Immature natural killer cell (primary cell): ENCODE measurements at regions not wholly inside any gene's neighbourhood (a gene's known extent, or its start where the extent isn't known, plus 50 kb on each side); places are given as distances from the start of the nearest gene placed in this dataset.
"Not testable (repeated sequence)": the region's sequence is repeated elsewhere in the genome, so short reads cannot be mapped to it uniquely, and the experiment has no call there.

ENCODE experiments used
- DNase-seq, 3 donors: peaks; one replicate each; pipeline ENCODE4 v3.0.0; 2022; ENCODE audit warnings: mixed read lengths in 1 of 3
- H3K27ac Mint-ChIP-seq, 6 donors: one replicate each; pipeline ENCODE4 v1.8.0; 2020; ENCODE audit warnings: mixed read lengths in 6 of 6, mild to moderate bottlenecking in 5 of 6, inconsistent platforms in 4 of 6, moderate library complexity in 3 of 6
- H3K27me3 Mint-ChIP-seq, 3 donors: one replicate each; pipeline ENCODE4 v1.8.0; 2020 to 2021; ENCODE audit warnings: low read depth in 3 of 3, mild to moderate bottlenecking in 3 of 3, mixed read lengths in 3 of 3, moderate library complexity in 3 of 3, inconsistent platforms in 1 of 3
- H3K36me3 Mint-ChIP-seq, 3 donors: one replicate each; pipeline ENCODE4 v1.8.0; 2020; ENCODE audit warnings: mixed read lengths in 3 of 3, inconsistent platforms in 2 of 3, mild to moderate bottlenecking in 2 of 3
- H3K4me1 Mint-ChIP-seq, 2 donors: one replicate each; pipeline ENCODE4 v1.8.0; 2020; ENCODE audit warnings: inconsistent platforms in 2 of 2, mild to moderate bottlenecking in 2 of 2, mixed read lengths in 2 of 2, moderate library complexity in 1 of 2
- H3K4me3 Mint-ChIP-seq, 5 donors: one replicate each; pipeline ENCODE4 v1.8.0; 2020; ENCODE audit warnings: mild to moderate bottlenecking in 5 of 5, mixed read lengths in 5 of 5, inconsistent platforms in 3 of 5, moderate library complexity in 3 of 5
- H3K9me3 Mint-ChIP-seq, 6 donors: one replicate each; pipeline ENCODE4 v1.8.0; 2020; ENCODE audit warnings: mild to moderate bottlenecking in 6 of 6, mixed read lengths in 6 of 6, inconsistent platforms in 4 of 6, moderate library complexity in 3 of 6

GRCh38 chr7:128561116-128561722 is 84.7 kb downstream of the METTL2B start:
- H3K4me3 Mint-ChIP-seq, H3K27me3 Mint-ChIP-seq, DNase-seq, H3K9me3 Mint-ChIP-seq, H3K27ac Mint-ChIP-seq: not testable (repeated sequence)
- Mint-ChIP-seq H3K4me1 (peaks cover 15 to 54% of the 10 kb centered on the region in 2 donors), H3K36me3 (peaks cover 0 to 11% (median 0%) of the 10 kb centered on the region in 3 donors)

- H3K27ac Mint-ChIP-seq, DNase-seq, H3K4me3 Mint-ChIP-seq, H3K27me3 Mint-ChIP-seq, H3K9me3 Mint-ChIP-seq: not testable (repeated sequence)
- Mint-ChIP-seq H3K36me3 (peaks cover 0 to 11% (median 0%) of the 10 kb centered on the region in 3 donors), H3K4me1 (peaks cover 15 to 49% of the 10 kb centered on the region in 2 donors)
These were observed 86.2 kb downstream of the METTL2B start for GRCh38 chr7:128562795-128563194.

- H3K27me3 Mint-ChIP-seq, H3K4me3 Mint-ChIP-seq, DNase-seq, H3K9me3 Mint-ChIP-seq: not testable (repeated sequence)
- H3K4me1 Mint-ChIP-seq: peaks cover 18 to 57% of the 10 kb centered on the region in 2 donors
- peaks cover 0 to 15% (median 0%) of the 10 kb centered on the region in 3 donors for H3K36me3 Mint-ChIP-seq
- H3K27ac Mint-ChIP-seq: peak overlapping the region; percentile 39 to 81 (median 56)
These were observed 87.7 kb downstream of the METTL2B start for GRCh38 chr7:128564123-128564700.

GRCh38 chr7:128564932-128565864 is 88.7 kb downstream of the METTL2B start:
- not testable (repeated sequence) for H3K27me3 Mint-ChIP-seq, DNase-seq, H3K9me3 Mint-ChIP-seq, H3K4me3 Mint-ChIP-seq
- H3K4me1 Mint-ChIP-seq: peaks cover 15 to 51% of the 10 kb centered on the region in 2 donors
- H3K27ac Mint-ChIP-seq: peak overlapping the region in 2 of 6 donors; percentile 39 to 45
- peaks cover 0 to 15% (median 0%) of the 10 kb centered on the region in 3 donors for H3K36me3 Mint-ChIP-seq

GRCh38 chr7:128575277-128575676 is 96.8 kb upstream of the GARIN1A start:
- not testable (repeated sequence) for DNase-seq, H3K27ac Mint-ChIP-seq, H3K9me3 Mint-ChIP-seq, H3K4me3 Mint-ChIP-seq, H3K27me3 Mint-ChIP-seq, H3K36me3 Mint-ChIP-seq
- H3K4me1 Mint-ChIP-seq: peaks cover 3 to 12% of the 10 kb centered on the region in 2 donors

GRCh38 chr7:128576953-128577352 is 95.1 kb upstream of the GARIN1A start:
- H3K27me3 Mint-ChIP-seq, H3K9me3 Mint-ChIP-seq, H3K36me3 Mint-ChIP-seq, H3K27ac Mint-ChIP-seq, H3K4me3 Mint-ChIP-seq, DNase-seq: not testable (repeated sequence)
- peaks cover 3 to 12% of the 10 kb centered on the region in 2 donors for H3K4me1 Mint-ChIP-seq

GRCh38 chr7:128579843-128580242 is 92.2 kb upstream of the GARIN1A start:
- H3K9me3 Mint-ChIP-seq, H3K27ac Mint-ChIP-seq, DNase-seq, H3K4me1 Mint-ChIP-seq, H3K27me3 Mint-ChIP-seq, H3K4me3 Mint-ChIP-seq, H3K36me3 Mint-ChIP-seq: not testable (repeated sequence)

- not testable (repeated sequence) for H3K27ac Mint-ChIP-seq, H3K4me3 Mint-ChIP-seq, H3K9me3 Mint-ChIP-seq, H3K36me3 Mint-ChIP-seq, H3K4me1 Mint-ChIP-seq, H3K27me3 Mint-ChIP-seq, DNase-seq
These were observed 91.0 kb upstream of the GARIN1A start for GRCh38 chr7:128581100-128581499.

- H3K9me3 Mint-ChIP-seq, H3K4me3 Mint-ChIP-seq, DNase-seq, H3K36me3 Mint-ChIP-seq, H3K27me3 Mint-ChIP-seq, H3K4me1 Mint-ChIP-seq: not testable (repeated sequence)
- H3K27ac Mint-ChIP-seq: peak overlapping the region in 1 of 6 donors; percentile 17
These were observed 90.1 kb upstream of the GARIN1A start for GRCh38 chr7:128581825-128582561.

GRCh38 chr7:128586715-128587114 is 85.4 kb upstream of the GARIN1A start:
- H3K9me3 Mint-ChIP-seq, DNase-seq, H3K27me3 Mint-ChIP-seq, H3K36me3 Mint-ChIP-seq, H3K4me3 Mint-ChIP-seq, H3K4me1 Mint-ChIP-seq: not testable (repeated sequence)
- peak overlapping the region in 4 of 6 donors; percentile 3 to 58 (median 30) for H3K27ac Mint-ChIP-seq

GRCh38 chr7:128591705-128592104 is 80.4 kb upstream of the GARIN1A start:
- Mint-ChIP-seq H3K4me3 (no peak overlapping the region), H3K36me3 (peaks cover 4 to 31% (median 7%) of the 10 kb centered on the region in 3 donors), H3K27ac (no peak overlapping the region), H3K4me1 (peaks cover 3 to 5% of the 10 kb centered on the region in 2 donors), H3K27me3 (peaks cover 0 to 2% (median 0%) of the 10 kb centered on the region in 3 donors), H3K9me3 (no peaks in the 10 kb centered on the region)
- DNase-seq: no peak

GRCh38 chr7:128592209-128592608 is 79.9 kb upstream of the GARIN1A start:
- H3K27me3 Mint-ChIP-seq, H3K4me3 Mint-ChIP-seq, DNase-seq, H3K27ac Mint-ChIP-seq, H3K4me1 Mint-ChIP-seq, H3K9me3 Mint-ChIP-seq: not testable (repeated sequence)
- peaks cover 4 to 31% (median 7%) of the 10 kb centered on the region in 3 donors for H3K36me3 Mint-ChIP-seq

- H3K4me3 Mint-ChIP-seq, H3K27me3 Mint-ChIP-seq, H3K9me3 Mint-ChIP-seq, DNase-seq: not testable (repeated sequence)
- Mint-ChIP-seq H3K36me3 (peaks cover 4 to 35% (median 7%) of the 10 kb centered on the region in 3 donors), H3K4me1 (peaks cover 4 to 21% of the 10 kb centered on the region in 2 donors), H3K27ac (peak overlapping the region in 1 of 6 donors; percentile 46)
These were observed 78.0 kb upstream of the GARIN1A start for GRCh38 chr7:128594061-128594460.
